ENCODE measurements at regions not wholly inside any gene's neighbourhood (a gene's known extent, or its start where the extent isn't known, plus 50 kb on each side); places are given as distances from the start of the nearest gene placed in this dataset.

DNA sequence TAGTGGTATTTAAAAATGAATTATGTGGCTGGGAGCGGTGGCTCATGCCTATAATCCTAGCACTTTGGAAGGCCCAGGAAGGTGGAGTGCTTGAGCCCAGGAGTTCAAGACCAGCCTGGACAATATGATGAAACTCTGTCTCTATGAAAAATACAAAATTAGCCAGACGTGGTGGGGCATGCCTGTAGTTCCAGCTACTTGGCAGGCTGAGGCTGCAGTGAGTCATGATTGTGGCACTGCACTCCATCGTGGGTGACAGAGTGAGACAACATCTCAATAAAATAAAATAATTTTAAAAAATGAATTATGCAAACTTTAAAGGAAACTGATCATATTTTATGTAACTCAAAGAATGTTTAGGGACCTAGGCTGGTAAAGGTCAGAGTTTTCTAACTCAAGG lies 310.8 kb upstream of the DMRT1 start:
- TF ChIP-seq SP4 (IDR thresholded peaks at IDR 0.05; ENCODE audit: low read length) (no peak), SP1 (IDR thresholded peaks at IDR 0.05; ENCODE audit: low read depth, low read length) (no peak)
- FAIRE-seq: no peak
- POLR2A ChIA-PET (ENCODE audit: partially characterized antibody): no interaction called here
- peaks cover 0 to 70% of the 10 kb centered on the region in 2 experiments for H3K79me2 ChIP-seq (ENCODE audit: control insufficient read depth in 1 of 2, insufficient read depth in 2 of 2, low read length in 2 of 2)
- CTCF ChIA-PET (ENCODE audit: partially characterized antibody): interaction anchor here (1.0 kb wide), 2 partner anchors 74 to 82 kb away, joined by 3 to 4 read pairs; no protein-coding TSS in a partner anchor
- H3K27me3 ChIP-seq (replicated peaks in 1 of 4; ENCODE audit: control insufficient read depth in 3 of 4, extremely low read depth in 1 of 4, insufficient read depth in 3 of 4, low read length in 3 of 4): no peaks in the 10 kb centered on the region
- H3K23ac ChIP-seq (ENCODE audit: insufficient read length): no peak overlapping the region
- H3K36me3 ChIP-seq (ENCODE audit: control insufficient read depth in 2 of 4, insufficient read depth in 4 of 4, low read length in 3 of 4): no peaks in the 10 kb centered on the region
- no peak overlapping the region for H3K4me3 ChIP-seq (ENCODE audit: extremely low read depth in 1 of 4, insufficient read depth in 2 of 4, low read depth in 3 of 4, low read length in 4 of 4)
- no peak overlapping the region for H3K56ac ChIP-seq (replicated peaks; ENCODE audit: insufficient read length, low read depth, low read length)
- no peak overlapping the region for H3K9ac ChIP-seq (replicated peaks in 1 of 4; ENCODE audit: extremely low read depth in 1 of 4, low read depth in 3 of 4, low read length in 3 of 4)
- no peak overlapping the region for H2AFZ ChIP-seq (ENCODE audit: low read length)
- H2BK15ac ChIP-seq (ENCODE audit: low read length): no peak overlapping the region
- H2BK5ac ChIP-seq (ENCODE audit: low read depth, low read length): no peak overlapping the region
- 75% methylated on average over 3 of the region's 3 CpGs; no CpG with 5 or more reads in 1 of the 2 experiments for WGBS, 2 experiments (ENCODE audit: extremely low coverage in 1 of 2, insufficient coverage in 1 of 2, insufficient read length in 1 of 2, insufficient replicate concordance in 2 of 2, low coverage in 1 of 2, low lambda C conversion rate in 2 of 2, missing lambda C conversion rate in 1 of 2)
- no peak overlapping the region for H2BK12ac ChIP-seq (ENCODE audit: low read depth, low read length)
- no peak overlapping the region for H2AK5ac ChIP-seq (ENCODE audit: low read depth, low read length)
- H4K8ac ChIP-seq (ENCODE audit: extremely low read depth, insufficient read depth, low read length): no peak overlapping the region
- no peak overlapping the region for H3K4me2 ChIP-seq (ENCODE audit: insufficient read depth in 1 of 2, low read depth in 2 of 2, low read length in 2 of 2)
- H3K27ac ChIP-seq (ENCODE audit: low read depth, low read length): no peak overlapping the region
- H3K18ac ChIP-seq (ENCODE audit: extremely low read depth, low read length): no peak overlapping the region
- peaks cover 2% of the 10 kb centered on the region; the same call in 1 of the 2 replicates for H3K79me1 ChIP-seq (ENCODE audit: low read depth, low read length)
- peaks cover 0 to 15% (median 5%) of the 10 kb centered on the region in 4 experiments; a peak in 4 of 7 replicates for H3K4me1 ChIP-seq (replicated peaks in 1 of 4; ENCODE audit: control insufficient read depth in 3 of 4, insufficient read depth in 4 of 4, low read length in 3 of 4)
- DNase-seq (ENCODE audit: low read depth in 1 of 2, low spot score in 2 of 2): no peak
- no peak overlapping the region for H3K4ac ChIP-seq (replicated peaks; ENCODE audit: insufficient read length, low read depth, low read length)
- no peak overlapping the region for H4K5ac ChIP-seq (ENCODE audit: insufficient read length, low read depth, low read length)
- H2BK120ac ChIP-seq (replicated peaks; ENCODE audit: low read depth, low read length): no peak overlapping the region
- no peaks in the 10 kb centered on the region for H3K9me3 ChIP-seq (ENCODE audit: insufficient read depth in 2 of 2, low read depth in 1 of 2, low read length in 1 of 2)
- no peak overlapping the region for H3K14ac ChIP-seq (ENCODE audit: insufficient read length)
- peaks cover 4 to 6% of the 10 kb centered on the region in 2 experiments for H4K20me1 ChIP-seq (replicated peaks in 1 of 2; ENCODE audit: control insufficient read depth in 1 of 2, insufficient read depth in 2 of 2, low read length in 2 of 2)
- H2BK20ac ChIP-seq (ENCODE audit: low read length): no peak overlapping the region
- no peaks in the 10 kb centered on the region for H3K23me2 ChIP-seq (ENCODE audit: low read depth, low read length)
- H4K91ac ChIP-seq (replicated peaks; ENCODE audit: insufficient read length, low read length): no peak overlapping the region

Data from H1 (cell line).